HG03432 (cell line): ENCODE measurements at regions not wholly inside any gene's neighbourhood (a gene's known extent, or its start where the extent isn't known, plus 50 kb on each side); places are given as distances from the start of the nearest gene placed in this dataset.

ENCODE experiments used
- ATAC-seq: cut with Tn5 transposase; IDR thresholded peaks from one replicate; pipeline ENCODE4 v1.9.1; 2021; ENCODE audit warnings: mild to moderate bottlenecking, moderate library complexity; ENCODE audit not compliant: unreplicated experiment

DNA sequence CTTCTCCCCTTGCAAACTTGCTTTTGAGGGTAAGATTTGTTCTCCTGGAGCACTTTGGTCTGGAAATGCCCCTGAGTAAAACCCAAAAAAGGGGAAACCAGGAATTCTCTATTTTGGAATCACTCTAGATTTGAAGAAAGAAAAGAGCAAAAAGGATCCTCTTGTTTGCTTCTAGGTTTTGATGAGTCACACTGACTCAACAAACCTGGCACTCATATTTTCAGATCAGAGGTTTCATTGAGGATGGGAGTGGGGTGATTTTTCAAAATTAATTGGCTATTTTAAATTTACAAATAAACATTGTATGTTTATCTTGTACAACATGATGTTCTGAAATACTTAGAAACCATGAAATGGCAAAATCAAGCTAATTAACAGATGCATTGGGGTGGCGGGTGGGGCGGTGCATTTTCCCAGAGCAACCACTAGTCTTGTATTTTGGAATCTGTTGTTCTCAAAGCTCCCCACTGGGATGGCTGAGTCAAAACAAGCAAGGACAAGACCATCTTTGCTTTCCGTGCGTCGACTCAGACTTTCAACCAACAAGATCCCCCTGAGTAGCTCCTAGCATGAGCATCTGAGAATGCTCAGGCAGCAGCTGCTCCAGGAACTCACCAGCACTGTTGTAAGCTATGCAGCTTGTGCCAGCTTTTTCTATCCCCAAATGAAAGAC lies 451.4 kb downstream of the WDR72 start:
- no peak for ATAC-seq

DNA sequence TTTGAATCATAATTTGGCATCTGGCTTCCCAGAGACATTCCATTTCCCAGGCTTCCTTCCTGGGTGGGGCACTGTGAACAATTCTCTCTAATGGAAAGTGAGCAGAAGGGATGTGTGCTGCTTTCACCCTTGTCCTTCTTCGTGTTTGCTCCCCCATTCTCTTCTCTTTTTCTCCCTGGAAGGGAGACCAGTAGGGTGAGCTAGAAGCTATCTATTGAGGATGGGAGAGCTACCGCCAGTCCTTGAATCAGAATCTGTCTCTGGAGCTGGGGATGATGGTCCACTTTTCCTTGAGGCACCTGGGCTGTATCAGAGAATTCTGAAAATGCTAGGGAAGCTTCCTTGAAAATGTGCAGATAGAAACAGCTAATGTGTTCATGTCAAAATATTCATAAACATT lies 453.9 kb downstream of the WDR72 start:
- no peak for ATAC-seq

DNA sequence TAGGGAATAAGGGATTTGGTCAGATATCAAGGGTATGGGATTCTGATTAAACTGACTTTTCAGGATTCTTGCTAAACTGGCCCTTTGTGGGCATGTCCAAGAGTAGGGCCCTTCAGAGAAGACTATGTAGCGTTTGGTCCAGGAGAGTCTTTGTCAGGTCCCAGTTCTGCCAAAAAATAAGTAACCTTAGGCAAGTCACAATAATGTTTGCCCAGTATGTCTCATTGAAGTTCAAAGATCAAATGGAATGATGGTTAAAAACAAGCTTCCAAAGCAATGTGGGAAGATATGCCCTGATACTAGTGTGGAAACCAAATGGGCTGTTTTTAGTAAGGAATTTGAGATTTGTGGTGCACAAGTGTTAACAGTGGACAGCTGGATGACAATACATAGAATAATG lies 454.4 kb downstream of the WDR72 start:
- ATAC-seq: no peak

DNA sequence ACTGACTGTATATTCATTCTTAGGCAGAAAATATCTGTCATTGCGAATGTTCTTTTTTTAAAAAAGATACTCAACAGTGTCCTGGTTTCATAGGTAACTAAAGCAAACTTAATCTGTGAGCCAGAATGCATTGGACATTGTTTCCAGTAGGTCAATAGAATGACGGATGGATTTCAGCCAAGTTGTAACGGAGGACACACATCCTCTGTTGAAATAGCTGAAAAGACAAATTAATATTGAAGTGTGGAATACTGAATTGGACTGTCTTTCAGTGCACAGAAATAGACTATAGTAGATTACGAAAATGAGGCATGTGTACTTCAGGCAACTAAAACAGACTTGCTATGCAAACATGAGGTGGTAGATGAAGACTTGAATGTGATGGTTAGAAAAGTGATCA lies 461.6 kb downstream of the WDR72 start:
- ATAC-seq: no peak

DNA sequence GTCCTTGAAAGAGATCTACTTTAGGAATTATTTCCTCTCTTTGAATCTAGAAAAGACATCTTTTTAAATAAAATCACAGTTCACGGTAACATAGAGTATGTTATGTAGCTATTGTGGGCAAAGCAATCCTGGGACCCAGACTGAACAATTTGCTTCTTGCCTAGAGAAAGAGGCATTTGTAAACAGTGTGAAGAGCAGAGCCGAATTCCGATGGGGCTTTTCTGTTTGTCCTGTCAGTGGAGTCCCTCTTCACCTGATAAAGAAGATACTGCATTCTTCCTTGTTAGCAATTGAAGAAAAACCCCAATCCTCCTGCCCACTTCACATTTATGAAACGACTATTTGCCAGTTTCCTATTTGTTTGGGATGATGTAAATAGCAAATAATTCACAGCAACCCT lies 462.9 kb downstream of the WDR72 start:
- ATAC-seq: no peak

DNA sequence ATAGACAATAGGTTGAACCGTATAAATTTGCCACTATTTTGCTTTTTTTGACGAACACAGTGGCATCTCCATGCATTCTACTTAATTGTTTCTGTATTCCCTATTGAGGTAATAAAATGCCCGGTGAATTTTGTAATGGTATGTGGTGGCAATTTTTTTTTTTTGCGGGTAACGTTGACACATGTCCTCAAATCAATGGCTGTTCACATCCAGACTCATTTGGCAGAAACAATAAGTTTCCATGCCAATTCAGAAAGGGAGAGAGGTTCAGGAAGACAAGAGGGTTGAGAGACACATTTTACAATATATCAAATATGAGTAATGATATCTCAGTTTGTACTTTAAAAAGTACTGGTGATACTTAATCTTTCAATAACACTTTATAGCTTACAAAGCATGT lies 463.9 kb downstream of the WDR72 start:
- no peak for ATAC-seq

DNA sequence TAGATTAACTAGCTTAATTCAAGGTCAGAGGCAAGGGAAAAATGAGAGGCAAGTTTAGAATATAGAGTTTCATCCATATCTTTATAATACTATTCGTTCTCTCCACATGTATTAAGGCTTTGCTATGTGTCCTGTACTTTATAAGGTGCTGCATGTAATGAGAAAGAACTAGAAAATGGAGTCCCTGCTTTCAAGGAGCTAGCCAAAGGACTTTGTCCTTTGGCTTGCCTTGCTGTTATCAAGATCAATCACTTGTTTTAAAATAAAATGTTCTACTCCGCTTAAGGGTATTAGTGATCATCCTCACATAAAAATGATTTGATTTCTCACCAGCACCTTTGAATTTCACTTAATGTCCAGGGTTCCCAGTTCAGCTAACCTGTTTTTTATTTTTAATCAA lies 470.9 kb downstream of the WDR72 start:
- ATAC-seq: no peak

DNA sequence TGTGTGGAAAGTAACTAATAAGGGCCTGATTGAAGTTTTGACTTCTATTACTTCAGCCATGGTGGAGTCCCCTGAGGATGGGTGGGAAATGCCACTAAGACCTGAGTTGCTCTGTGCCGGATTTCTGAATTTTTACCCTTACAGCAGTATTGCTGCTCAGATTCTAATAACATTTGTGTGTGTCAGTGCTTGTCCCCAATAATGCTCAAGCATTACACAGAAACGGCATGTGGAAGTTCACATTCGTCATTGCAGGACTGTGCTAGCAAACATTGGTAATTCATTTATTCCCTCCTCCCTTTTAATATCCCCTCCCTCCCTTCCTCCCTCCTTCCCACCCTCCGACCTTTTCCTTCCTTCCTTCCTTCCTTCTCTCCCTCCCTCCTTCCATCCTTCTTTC lies 484.5 kb upstream of the ONECUT1 start:
- ATAC-seq: no peak

DNA sequence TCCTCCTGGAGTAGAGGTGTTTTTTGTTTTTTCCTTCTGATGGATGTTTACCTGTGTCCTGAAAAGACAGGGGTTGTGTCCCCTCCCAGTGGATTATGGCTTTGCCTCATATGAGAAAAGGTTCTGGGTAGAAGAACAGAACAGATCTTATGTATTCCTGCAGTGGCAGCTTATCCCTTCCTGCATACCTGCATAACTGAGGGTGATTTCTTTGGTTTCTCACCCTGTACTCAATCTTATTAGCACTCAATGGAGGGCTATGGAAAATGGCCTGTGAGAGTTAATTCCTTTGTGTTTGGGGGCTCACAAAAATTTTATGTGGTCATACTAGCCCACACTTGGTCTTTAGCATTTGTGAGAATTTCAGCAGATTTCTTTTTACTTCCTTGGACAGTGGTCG lies 482.0 kb upstream of the ONECUT1 start:
- ATAC-seq: no peak

DNA sequence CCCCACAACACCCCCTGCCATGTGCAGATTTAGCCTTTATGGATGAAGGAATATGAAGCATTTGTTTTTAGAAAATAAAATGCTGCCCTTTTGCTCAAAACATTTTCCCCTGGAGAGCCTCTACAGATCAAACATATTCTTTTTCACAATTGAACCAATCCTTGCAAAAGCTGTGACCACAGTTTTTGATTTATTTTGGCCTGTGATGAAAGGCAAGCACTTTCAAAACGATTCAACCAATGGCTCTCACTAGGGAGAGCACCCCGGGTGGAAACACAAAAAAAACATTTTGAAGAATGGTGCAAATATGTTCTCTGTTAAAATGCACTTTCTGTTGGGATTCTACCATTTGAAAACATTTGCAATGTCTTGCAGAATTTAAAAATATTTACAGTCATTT lies 476.0 kb upstream of the ONECUT1 start:
- no peak for ATAC-seq

DNA sequence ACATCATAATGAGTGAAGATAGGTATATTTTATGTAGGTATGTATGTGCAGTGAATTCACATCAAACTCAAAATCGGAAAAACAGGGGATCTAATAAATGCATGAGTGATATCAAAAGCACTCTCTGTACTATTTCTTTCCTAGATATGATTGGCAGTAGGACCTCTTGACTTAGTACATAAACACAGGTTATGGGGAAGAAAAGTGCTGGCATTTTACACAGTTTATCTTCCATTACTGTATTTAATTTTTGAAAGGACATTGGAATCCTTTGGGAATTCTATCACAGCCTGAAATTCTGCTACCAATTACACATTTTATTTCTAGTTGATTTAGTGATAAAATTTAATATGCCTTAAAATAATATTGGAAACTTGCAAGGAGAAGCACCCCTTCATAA lies 470.5 kb upstream of the ONECUT1 start:
- no peak for ATAC-seq

DNA sequence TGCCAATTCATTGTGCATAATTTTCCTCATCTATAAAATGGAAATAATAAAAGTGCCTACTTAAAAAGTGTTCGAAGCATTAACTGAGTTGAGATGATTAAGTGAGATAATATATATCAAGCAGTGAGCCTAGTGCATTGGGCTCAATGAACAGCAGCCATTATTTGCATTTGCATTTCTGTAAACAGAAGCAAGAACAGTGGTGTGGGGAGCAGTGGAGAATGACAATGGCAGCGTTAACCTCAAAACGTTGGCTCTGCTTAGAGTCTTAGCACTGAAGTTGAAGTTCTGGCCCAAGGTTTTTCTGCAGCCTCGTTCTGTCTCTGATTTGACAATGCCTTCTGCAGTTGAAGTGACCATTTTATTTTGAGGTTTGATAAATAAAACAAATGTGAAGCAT lies 466.3 kb upstream of the ONECUT1 start:
- no peak for ATAC-seq

DNA sequence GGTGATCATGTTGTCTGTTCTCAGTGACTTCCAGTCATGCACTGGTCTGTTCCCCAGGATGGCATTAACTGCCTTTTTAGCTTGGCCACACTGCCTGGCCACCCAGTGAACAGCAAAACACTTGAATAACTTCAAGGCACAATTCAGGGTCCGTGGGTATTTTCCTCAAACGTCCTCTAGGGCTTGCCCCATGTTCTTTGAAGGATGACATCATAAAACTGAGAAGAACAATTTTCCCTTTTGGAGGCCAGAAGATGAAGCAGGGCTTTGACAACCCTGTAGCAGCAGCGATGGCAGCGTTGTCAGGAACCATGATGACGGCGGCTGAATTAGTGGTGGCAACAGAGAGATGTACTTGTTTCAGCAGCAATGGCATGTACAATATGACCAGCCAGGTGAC lies 465.9 kb upstream of the ONECUT1 start:
- ATAC-seq: no peak

DNA sequence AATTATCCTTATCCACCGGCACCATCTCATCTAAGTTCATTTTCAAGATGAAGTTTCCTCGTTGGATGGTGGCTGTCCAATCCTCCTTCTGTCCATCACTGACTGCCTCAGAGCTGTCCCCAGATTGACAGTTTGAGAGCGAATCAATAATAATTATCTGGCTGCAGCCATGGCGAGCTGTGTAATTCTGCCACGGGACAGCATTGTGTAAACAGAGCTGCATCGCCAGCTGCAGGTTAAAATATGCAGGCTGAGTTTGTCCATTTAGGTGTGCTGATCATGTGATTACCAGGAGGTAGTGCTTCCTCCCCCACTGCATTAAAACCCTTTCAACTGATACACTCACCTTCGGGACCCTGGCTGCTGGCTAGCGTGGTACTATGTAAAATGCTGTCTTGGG lies 461.9 kb upstream of the ONECUT1 start:
- no peak for ATAC-seq

DNA sequence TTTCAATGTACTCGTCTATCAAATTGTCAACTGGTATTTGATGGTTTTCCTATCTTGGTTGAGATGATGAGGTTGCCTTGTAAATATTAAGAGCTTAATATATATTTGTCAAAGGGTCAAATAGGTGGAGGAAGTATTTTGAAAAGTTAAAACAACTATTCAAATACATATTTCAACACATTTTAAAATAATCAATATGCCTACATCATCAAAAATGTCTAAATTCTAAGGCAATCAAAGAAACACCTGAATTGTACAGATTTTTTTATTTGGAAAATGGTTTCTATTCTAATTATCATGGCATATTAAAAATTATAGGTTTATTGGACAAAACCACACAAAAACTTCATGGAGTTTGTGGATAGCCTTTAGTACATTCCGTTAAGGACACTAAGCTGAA lies 461.4 kb upstream of the ONECUT1 start:
- ATAC-seq: no peak

DNA sequence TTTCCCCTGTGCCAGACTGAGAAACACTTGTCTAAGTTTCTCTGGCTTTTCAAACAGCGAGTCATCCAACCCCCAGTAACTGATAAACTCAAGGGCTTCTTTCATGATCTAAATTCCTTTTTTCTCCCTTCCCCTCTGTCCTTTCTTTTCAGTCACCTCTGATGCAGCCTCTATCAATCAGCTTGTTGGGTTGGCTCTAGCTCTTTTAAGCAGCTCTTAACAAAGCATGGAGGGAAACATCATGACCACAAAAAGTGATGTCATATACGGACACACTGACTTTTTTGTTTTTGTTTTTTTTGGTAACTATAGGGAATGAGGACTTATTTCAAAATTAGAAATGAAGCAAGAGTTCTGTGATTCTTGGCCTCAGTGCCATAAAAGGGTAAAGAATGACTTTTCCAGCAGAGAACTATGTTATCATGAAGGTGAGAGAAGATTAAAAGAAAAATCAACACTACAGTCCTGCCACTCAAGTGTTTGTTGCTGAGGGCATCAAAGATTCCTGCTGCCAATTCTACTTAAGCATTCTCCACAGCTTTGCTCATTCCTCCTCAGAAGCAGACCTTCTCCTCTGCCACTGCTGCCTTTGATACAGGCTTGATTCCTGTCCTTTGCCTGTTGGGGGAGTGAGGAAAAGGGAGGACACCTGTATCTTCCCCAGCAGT lies 457.0 kb upstream of the ONECUT1 start:
- ATAC-seq: no peak

DNA sequence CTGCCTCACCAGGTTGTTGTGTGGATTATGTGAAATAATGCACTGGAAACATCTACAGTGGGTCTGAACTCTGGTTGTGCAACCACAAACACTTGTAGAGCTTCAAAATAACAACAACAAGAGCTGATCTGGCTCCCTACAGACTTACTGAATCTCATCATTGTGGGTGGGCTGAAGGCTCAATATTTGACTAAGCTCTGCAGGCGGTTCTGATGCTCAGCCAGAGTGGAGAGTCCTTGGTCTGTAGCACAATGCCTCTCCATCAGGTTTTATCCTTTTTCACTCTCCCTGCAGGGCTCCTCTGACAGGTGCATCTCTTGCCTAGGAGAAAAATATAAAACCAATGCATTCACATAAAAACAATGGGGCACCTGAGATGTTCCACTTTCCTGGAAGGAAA lies 456.3 kb upstream of the ONECUT1 start:
- no peak for ATAC-seq

DNA sequence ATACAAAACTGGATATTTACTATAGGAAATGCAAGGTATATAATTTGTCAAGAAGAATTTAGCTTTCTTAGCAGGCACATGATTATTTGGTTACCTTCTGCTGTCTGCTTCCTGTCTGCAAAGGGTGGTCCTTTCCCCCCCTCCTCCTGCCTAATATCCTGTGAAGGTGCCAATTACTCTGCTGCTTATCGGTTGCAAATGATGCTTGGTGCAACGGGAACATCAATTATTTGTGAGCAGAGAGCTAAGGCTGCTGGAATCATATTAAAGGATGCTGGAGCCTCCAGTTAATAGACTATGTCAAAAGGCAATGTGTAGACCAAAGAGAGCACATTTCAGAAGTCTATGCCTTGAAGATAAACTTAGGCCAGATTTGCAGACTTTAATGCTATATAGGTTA lies 443.7 kb upstream of the ONECUT1 start:
- no peak for ATAC-seq

DNA sequence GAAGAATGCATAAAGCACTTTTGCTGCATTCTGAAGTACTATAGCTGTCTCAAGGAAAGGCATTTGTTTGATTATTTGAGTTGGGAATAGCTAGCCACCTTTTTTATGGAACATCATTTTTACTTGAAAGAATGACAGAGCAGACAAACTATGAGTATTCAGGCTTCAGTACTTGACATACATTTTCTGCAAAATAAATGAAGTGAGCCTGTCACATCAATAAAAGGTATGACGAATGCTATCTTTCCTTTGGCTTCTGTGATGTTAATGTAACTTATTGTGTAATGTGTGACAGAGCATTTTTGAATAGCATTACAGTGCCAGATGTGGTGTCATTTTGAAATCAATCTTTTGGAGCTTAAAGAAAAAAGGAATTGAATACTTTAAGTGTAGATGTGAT lies 440.3 kb upstream of the ONECUT1 start:
- ATAC-seq: no peak

DNA sequence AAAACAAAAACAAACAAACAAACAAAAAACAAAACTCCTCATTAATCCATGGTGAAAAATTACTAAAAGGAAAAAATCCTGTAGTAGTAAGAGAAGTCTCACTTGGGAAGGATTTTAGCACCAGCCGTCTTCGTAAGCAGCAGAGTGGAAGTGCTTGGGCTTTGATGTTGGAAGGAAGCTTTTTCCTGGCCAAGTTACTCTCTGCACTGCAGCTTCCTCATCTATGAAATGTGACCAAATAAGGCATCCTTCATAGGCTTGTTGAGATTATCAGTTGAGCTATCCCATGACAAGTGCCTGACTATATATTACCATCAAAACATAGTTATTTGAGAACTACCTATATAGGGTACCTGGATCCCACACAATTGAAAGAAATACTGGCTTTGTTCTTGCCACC lies 436.4 kb upstream of the ONECUT1 start:
- ATAC-seq: no peak

DNA sequence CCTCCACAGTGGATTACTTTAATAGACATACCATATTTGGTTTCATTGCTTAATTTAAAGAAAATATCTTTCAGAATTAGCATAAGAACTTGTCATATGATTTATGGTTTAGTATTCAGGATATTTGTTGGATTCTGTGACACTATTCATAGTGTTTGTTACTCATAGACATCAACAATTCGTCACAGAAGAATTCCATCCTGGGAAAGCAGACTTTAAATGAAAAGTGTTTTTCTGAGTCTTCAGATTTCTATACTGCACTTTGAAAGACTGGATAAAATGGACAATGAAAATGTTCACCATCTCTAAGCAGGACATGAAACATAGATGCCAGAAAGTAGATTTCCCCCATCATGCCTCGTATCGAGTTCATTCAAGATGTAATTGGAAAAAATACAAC lies 435.6 kb upstream of the ONECUT1 start:
- no peak for ATAC-seq

DNA sequence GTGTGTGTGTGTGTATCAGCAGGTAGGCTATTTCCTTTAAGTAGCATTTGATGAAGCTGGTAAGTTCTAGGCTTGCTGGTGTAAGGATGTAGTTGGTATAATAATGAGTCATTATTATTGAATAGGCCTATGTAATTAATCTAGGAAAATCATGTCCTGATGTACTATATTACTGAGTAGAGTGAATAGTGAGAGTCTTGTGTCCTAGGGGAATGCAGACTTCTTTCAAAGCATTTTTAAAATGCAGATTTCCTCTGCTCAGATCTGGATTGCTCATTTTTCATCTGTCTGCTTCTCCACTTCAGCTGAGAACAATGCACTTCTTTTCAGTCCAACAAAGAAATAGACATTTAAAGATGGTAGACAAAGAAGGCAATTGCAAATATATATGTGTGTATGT lies 434.2 kb upstream of the ONECUT1 start:
- no peak for ATAC-seq

DNA sequence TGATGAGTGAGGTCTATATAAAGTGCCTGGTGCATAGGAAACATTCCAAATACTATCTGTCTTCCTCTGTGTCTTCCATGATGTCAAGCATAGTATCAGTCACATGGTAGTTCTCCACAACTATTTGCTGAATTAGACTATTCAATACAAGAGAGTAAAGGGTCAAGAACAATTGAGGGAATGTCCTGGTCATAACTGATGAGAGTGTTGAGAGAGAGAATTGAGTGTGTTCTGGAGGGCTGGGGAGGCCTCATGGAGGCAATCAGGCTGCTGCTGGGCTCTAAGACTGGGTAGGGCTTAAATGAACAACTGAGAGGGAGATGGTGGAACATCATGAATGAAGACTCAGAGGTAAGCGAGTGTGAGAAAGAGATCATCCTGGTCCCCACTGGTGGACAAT lies 433.7 kb upstream of the ONECUT1 start:
- ATAC-seq: no peak
